ENCODE measurements at regions not wholly inside any gene's neighbourhood (a gene's known extent, or its start where the extent isn't known, plus 50 kb on each side); places are given as distances from the start of the nearest gene placed in this dataset.

DNA sequence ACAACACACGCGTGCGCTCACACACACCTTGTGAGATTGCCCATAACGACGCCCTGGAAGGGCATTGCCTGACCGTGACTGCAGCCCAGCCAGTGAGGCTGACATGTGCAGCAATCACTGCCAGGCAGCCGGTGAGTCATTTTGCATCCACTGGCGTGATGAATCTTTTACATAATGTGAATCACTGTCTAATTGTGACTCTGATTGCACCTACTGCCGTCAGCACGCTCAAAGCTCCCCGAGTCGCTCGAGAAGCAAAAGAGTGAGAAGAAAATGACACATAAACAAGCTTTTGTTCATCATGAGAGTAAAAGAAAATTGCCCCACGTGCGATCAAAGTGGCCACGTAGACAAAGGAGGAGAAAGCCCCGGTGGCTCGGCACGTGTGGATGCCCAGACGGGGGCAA is 117.4 kb upstream of the PFKP start:
- Histone ChIP-seq H3K4me1 (no peaks in the 10 kb centered on the region), H3K27me3 (no peaks in the 10 kb centered on the region), H3K9me3 (ENCODE audit: low read depth) (no peaks in the 10 kb centered on the region), H4K20me1 (ENCODE audit: low read depth) (no peaks in the 10 kb centered on the region), H3K4me3 (no peak overlapping the region), H3F3A (ENCODE audit: low read depth) (no peaks in the 10 kb centered on the region), H2AFZ (replicated peaks) (no peak overlapping the region), H3K36me3 (no peaks in the 10 kb centered on the region), H3K9ac (no peak overlapping the region), H3K4me2 (no peak overlapping the region), H3K79me2 (ENCODE audit: low read depth) (no peaks in the 10 kb centered on the region), H3K27ac (no peak overlapping the region)
- H3K4me3 Mint-ChIP-seq: no peak overlapping the region
- H3K9me3 Mint-ChIP-seq: peaks cover 2% of the 10 kb centered on the region
- no peak overlapping the region for H3K27ac Mint-ChIP-seq
- no peak for TF ChIP-seq EZH2phosphoT487 (IDR thresholded peaks at IDR 0.05)
- no peak for TF ChIP-seq EZH2 (IDR thresholded peaks at IDR 0.05)
- TF ChIP-seq, protein P1, sequence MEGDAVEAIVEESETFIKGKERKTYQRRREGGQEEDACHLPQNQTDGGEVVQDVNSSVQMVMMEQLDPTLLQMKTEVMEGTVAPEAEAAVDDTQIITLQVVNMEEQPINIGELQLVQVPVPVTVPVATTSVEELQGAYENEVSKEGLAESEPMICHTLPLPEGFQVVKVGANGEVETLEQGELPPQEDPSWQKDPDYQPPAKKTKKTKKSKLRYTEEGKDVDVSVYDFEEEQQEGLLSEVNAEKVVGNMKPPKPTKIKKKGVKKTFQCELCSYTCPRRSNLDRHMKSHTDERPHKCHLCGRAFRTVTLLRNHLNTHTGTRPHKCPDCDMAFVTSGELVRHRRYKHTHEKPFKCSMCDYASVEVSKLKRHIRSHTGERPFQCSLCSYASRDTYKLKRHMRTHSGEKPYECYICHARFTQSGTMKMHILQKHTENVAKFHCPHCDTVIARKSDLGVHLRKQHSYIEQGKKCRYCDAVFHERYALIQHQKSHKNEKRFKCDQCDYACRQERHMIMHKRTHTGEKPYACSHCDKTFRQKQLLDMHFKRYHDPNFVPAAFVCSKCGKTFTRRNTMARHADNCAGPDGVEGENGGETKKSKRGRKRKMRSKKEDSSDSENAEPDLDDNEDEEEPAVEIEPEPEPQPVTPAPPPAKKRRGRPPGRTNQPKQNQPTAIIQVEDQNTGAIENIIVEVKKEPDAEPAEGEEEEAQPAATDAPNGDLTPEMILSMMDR (IDR thresholded peaks at IDR 0.05): no peak
- H3K27me3 Mint-ChIP-seq (ENCODE audit: insufficient read depth, low read depth): peaks cover 2% of the 10 kb centered on the region
- no peaks in the 10 kb centered on the region for H3K4me1 Mint-ChIP-seq
- DNase-seq (ENCODE audit: low spot score): no peak
- no peaks in the 10 kb centered on the region for H3K36me3 Mint-ChIP-seq

DNA sequence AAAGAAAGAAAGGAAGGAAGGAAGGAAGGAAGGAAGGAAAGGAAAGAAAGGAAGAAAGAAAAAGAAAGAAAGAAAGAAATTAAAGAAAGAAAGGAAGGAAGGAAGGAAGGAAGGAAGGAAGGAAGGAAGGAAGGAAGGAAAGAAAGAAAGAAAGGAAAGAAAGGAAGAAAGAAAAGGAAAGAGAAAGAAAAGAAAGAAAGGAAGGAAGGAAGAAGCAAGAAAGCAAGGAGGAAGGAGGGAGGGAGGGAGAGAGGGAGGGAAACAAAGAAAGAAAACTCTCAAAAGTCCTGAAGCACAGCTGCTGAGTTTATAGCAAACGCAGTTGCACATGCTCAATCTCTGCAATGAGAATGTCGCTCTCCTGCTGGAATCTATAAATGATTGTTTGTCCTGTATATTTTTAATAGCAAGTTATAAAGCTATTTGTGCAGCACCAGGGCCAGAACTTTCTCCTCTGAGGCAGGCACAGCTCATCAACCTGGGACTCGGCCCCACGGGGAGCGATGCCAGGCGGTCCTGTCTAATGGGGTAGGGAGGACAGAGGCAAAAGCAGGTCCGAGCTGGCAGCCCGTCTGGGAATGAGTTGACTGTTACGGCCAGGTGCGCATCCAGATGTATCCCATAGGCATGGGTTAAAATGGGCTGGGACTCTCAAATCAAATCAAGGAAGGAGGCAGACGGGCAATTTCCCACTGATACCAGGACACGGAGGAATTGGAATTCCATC is 118.0 kb upstream of the PFKP start:
- Histone ChIP-seq H3K79me2 (ENCODE audit: low read depth) (no peaks in the 10 kb centered on the region), H3K9ac (no peak overlapping the region), H3K4me1 (no peaks in the 10 kb centered on the region), H3K27me3 (no peaks in the 10 kb centered on the region), H3K9me3 (ENCODE audit: low read depth) (no peaks in the 10 kb centered on the region), H3K4me2 (no peak overlapping the region), H2AFZ (replicated peaks) (no peak overlapping the region), H3K36me3 (no peaks in the 10 kb centered on the region), H3K27ac (no peak overlapping the region), H4K20me1 (ENCODE audit: low read depth) (no peaks in the 10 kb centered on the region), H3K4me3 (no peak overlapping the region), H3F3A (ENCODE audit: low read depth) (no peaks in the 10 kb centered on the region)
- Mint-ChIP-seq H3K36me3 (no peaks in the 10 kb centered on the region), H3K4me1 (no peaks in the 10 kb centered on the region), H3K9me3 (peaks cover 2% of the 10 kb centered on the region), H3K27me3 (ENCODE audit: insufficient read depth, low read depth) (peaks cover 3% of the 10 kb centered on the region), H3K4me3 (no peak overlapping the region), H3K27ac (no peak overlapping the region)
- no peak for DNase-seq (ENCODE audit: low spot score)
- TF ChIP-seq, protein P1 (IDR thresholded peaks at IDR 0.05): no peak
- TF ChIP-seq EZH2phosphoT487 (IDR thresholded peaks at IDR 0.05) (no peak), EZH2 (IDR thresholded peaks at IDR 0.05) (no peak)

DNA sequence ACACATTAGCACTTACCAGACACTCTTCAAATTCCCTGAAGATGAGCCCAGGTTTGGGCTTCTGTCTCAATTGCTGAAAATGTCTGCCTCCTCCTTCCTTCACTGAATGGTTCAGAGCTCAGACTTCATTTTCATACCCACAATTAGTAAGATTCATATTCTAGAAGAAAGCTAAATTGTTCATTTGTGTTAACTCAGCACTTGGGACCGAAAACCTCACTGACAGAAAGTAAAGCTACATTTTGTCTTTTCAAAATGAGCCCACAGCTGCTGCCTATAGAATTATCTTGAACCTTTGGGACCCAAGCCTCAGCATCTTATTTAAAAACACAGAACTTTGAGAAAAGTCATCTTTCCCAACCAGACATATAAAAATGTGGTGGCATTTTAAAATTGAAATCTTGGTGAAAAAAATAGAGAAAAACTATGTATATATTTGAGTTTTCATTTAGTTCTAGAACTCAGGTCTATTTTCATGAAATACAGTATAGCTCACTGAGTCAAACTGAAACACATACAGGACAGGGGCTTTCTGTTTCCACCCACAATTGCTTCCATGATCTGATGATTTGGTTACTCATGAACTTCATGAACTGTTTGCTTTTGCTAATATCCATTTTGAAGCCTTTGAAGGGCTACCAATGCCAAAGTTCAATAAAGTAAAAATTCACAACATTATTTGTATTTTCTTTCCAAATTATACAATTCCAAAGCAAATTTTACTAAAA is 119.1 kb upstream of the PFKP start:
- no peak for DNase-seq (ENCODE audit: low spot score)
- Histone ChIP-seq H3K4me2 (no peak overlapping the region), H3K9ac (no peak overlapping the region), H3K27me3 (no peaks in the 10 kb centered on the region), H3K36me3 (no peaks in the 10 kb centered on the region), H4K20me1 (ENCODE audit: low read depth) (no peaks in the 10 kb centered on the region), H3K27ac (no peak overlapping the region), H3K4me3 (no peak overlapping the region), H2AFZ (replicated peaks) (no peak overlapping the region), H3K4me1 (no peaks in the 10 kb centered on the region), H3K79me2 (ENCODE audit: low read depth) (no peaks in the 10 kb centered on the region), H3F3A (ENCODE audit: low read depth) (no peaks in the 10 kb centered on the region), H3K9me3 (ENCODE audit: low read depth) (no peaks in the 10 kb centered on the region)
- no peaks in the 10 kb centered on the region for H3K36me3 Mint-ChIP-seq
- H3K4me3 Mint-ChIP-seq: no peak overlapping the region
- no peaks in the 10 kb centered on the region for H3K4me1 Mint-ChIP-seq
- no peak overlapping the region for H3K27ac Mint-ChIP-seq
- TF ChIP-seq EZH2 (IDR thresholded peaks at IDR 0.05) (no peak), EZH2phosphoT487 (IDR thresholded peaks at IDR 0.05) (no peak)
- TF ChIP-seq, protein P1 (IDR thresholded peaks at IDR 0.05): no peak
- H3K9me3 Mint-ChIP-seq: peaks cover 2% of the 10 kb centered on the region
- peaks cover 3% of the 10 kb centered on the region for H3K27me3 Mint-ChIP-seq (ENCODE audit: insufficient read depth, low read depth)
